Lung (tissue), 11 donors: ENCODE measurements at regions not wholly inside any gene's neighbourhood (a gene's known extent, or its start where the extent isn't known, plus 50 kb on each side); places are given as distances from the start of the nearest gene placed in this dataset.

Experiments used
- ATAC-seq: fragments of 200-7000 bp; cut with Tn5 transposase; one replicate; pipeline ENCODE4 v1.9.1; 2020; ENCODE audit warnings: moderate number of reproducible peaks; ENCODE audit not compliant: insufficient read depth, low FRiP score
- DNase-seq, 3 donors: peaks; one replicate each; pipeline ENCODE4 v3.0.0-alpha.2; 2013 to 2017
- H3K27ac ChIP-seq, 2 donors: one replicate each; pipeline ENCODE4 v1.5.1; 2013; ENCODE audit warnings: mild to moderate bottlenecking in 2 of 2, moderate library complexity in 2 of 2, control low read depth in 1 of 2, inconsistent platforms in 1 of 2, low read depth in 1 of 2, low read length in 1 of 2
- H3K27me3 ChIP-seq, 3 donors: one replicate each; pipeline ENCODE4 v1.5.1; 2013; ENCODE audit warnings: low read length in 2 of 3; ENCODE audit not compliant: control insufficient read depth in 3 of 3, insufficient read depth in 3 of 3
- H3K36me3 ChIP-seq, 4 donors: one replicate each; pipeline ENCODE4 v1.5.1; 2013; ENCODE audit warnings: low read length in 4 of 4, mild to moderate bottlenecking in 1 of 4, moderate library complexity in 1 of 4; ENCODE audit not compliant: control insufficient read depth in 4 of 4, insufficient read depth in 4 of 4
- H3K4me1 ChIP-seq, 5 donors: one replicate each; pipeline ENCODE4 v1.5.1; 2013; ENCODE audit warnings: low read length in 5 of 5, mild to moderate bottlenecking in 2 of 5, moderate library complexity in 1 of 5; ENCODE audit not compliant: control insufficient read depth in 5 of 5, insufficient read depth in 5 of 5
- H3K4me3 ChIP-seq: one replicate; pipeline ENCODE4 v1.5.1; 2013; ENCODE audit warnings: mild to moderate bottlenecking, control low read depth, moderate library complexity
- H3K9ac ChIP-seq, 2 donors: one replicate each; pipeline ENCODE4 v1.5.1; 2013; ENCODE audit warnings: low read length in 2 of 2, control low read depth in 1 of 2; ENCODE audit not compliant: insufficient read depth in 1 of 2
- H3K9me3 ChIP-seq, 4 donors: one replicate each; pipeline ENCODE4 v1.5.1; 2013; ENCODE audit warnings: low read length in 3 of 4, mild to moderate bottlenecking in 1 of 4, moderate library complexity in 1 of 4; ENCODE audit not compliant: control insufficient read depth in 4 of 4, insufficient read depth in 3 of 4
- CTCF ChIP-seq: IDR thresholded peaks from 2 replicates; pipeline ENCODE4 v1.5.1; 2012; ENCODE audit warnings: mild to moderate bottlenecking; ENCODE audit errors: control extremely low read depth, extremely low read depth
- WGBS, 2 donors: extraction: QIAGEN DNeasy Blood & Tissue Kit; methylation state at CpG; one replicate each; pipeline ENCODE4 v1.1.7; 2013; 5-methylcytosine and 5-hydroxymethylcytosine counted together
- donor health status: control.
- donor health status: control.
- donor health status: Bipolar disorder and iron deficiency.
- donor health status: healthy.
- donor health status: DM: yes; HTN: yes; CAD: no.

DNA sequence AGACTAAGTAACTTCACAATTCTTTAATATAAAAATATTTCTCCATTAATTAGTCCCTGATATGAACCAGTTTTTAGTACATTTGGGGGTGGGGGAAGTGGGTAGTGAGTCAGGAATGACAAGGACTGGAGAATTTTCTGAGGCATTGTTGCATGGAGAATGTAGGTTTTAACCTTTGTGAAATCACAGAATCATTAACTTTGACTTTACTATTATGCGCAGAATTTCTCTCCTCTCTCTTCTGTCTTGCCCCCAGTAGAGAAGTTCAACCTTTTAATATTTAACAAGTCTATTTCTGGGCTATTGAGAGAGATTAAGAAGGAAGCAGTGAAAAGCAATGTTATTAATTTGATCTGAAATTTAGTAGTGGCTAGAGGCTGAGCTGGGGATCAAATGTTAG is 597.0 kb downstream of the PCDH18 start:
- Histone ChIP-seq H3K9ac (no peak overlapping the region), H3K27ac (no peak overlapping the region), H3K9me3 (no peaks in the 10 kb centered on the region), H3K27me3 (no peaks in the 10 kb centered on the region), H3K4me1 (peaks cover 0 to 4% (median 0%) of the 10 kb centered on the region in 5 donors), H3K36me3 (no peaks in the 10 kb centered on the region), H3K4me3 (no peak overlapping the region)
- TF ChIP-seq CTCF, result no peak
- DNase-seq, result no peak
- WGBS, 2 donors, result 74 to 83% methylated on average over 1 of the region's 1 CpG
- ATAC-seq, result no peak

- peaks cover 0 to 4% (median 0%) of the 10 kb centered on the region in 5 donors for H3K4me1 ChIP-seq
- no peak for DNase-seq
- TF ChIP-seq CTCF, result no peak
- no peak for ATAC-seq
- H3K9ac ChIP-seq, result no peak overlapping the region
- no peaks in the 10 kb centered on the region for H3K36me3 ChIP-seq
- no peaks in the 10 kb centered on the region for H3K27me3 ChIP-seq
- H3K9me3 ChIP-seq, result peaks cover 0 to 1% (median 0%) of the 10 kb centered on the region in 4 donors
- no peak overlapping the region for H3K4me3 ChIP-seq
- WGBS, 2 donors, result 65 to 78% methylated on average over 1 of the region's 1 CpG
- no peak overlapping the region for H3K27ac ChIP-seq
These were observed 597.7 kb downstream of the PCDH18 start for GRCh38 chr4:136934601-136935000.

- TF ChIP-seq CTCF, result no peak
- H3K4me3 ChIP-seq, result no peak overlapping the region
- DNase-seq (no peak), ATAC-seq (no peak)
- H3K27me3 ChIP-seq, result no peaks in the 10 kb centered on the region
- no peaks in the 10 kb centered on the region for H3K36me3 ChIP-seq
- H3K27ac ChIP-seq, result no peak overlapping the region
- H3K4me1 ChIP-seq, result peaks cover 0 to 4% (median 0%) of the 10 kb centered on the region in 5 donors
- H3K9ac ChIP-seq, result no peak overlapping the region
- H3K9me3 ChIP-seq, result peaks cover 0 to 6% (median 0%) of the 10 kb centered on the region in 4 donors
- WGBS, 2 donors, result 73 to 83% methylated on average over 2 of the region's 2 CpGs
These were observed 600.5 kb downstream of the PCDH18 start for GRCh38 chr4:136931781-136932180.

DNA sequence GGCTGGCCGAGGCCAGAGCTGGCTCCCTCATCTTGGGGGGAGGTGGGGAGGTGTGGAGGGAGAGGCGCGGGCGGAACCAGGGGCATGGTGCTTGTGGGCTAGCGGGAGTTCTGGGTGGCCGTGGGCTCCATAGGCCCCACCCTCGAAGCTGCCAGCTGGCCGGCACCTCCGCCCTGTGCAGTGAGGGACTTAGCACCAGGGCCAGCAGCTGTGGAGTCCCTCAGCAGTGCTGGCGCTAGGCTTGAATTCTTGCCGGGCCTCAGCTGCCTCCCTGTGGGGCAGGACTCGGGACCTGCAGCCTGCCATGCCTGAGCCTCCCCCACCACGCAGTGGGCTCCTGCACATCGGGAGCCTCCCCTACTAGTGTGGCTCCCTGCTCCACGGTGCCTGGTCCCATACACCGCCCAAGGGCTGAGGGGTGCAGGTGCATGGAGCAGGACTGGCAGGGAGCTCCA is 603.3 kb downstream of the PCDH18 start:
- Histone ChIP-seq H3K4me1 (no peaks in the 10 kb centered on the region), H3K27ac (no peak overlapping the region), H3K4me3 (no peak overlapping the region), H3K27me3 (no peaks in the 10 kb centered on the region), H3K9ac (no peak overlapping the region), H3K9me3 (peaks cover 0 to 6% (median 0%) of the 10 kb centered on the region in 4 donors), H3K36me3 (no peaks in the 10 kb centered on the region)
- ATAC-seq (no peak), DNase-seq (no peak)
- WGBS, 2 donors, result 95% methylated on average over 15 to 16 of the region's 16 CpGs
- no peak for TF ChIP-seq CTCF
